BE2C (cell line): ENCODE measurements at regions not wholly inside any gene's neighbourhood (a gene's known extent, or its start where the extent isn't known, plus 50 kb on each side); places are given as distances from the start of the nearest gene placed in this dataset.

Experiments used
- DNase-seq: peaks from one replicate; pipeline ENCODE4 v3.0.0-alpha.2; 2020
- H3K27me3 ChIP-seq: fragments of 250-450 bp; sonication (Bioruptor Pico); 2 replicates; pipeline ENCODE4 v1.5.1; 2020; ENCODE audit warnings: mild to moderate bottlenecking
- H3K36me3 ChIP-seq: fragments of 250-450 bp; sonication (Bioruptor Pico); 2 replicates; pipeline ENCODE4 v1.5.1; 2020; ENCODE audit warnings: mild to moderate bottlenecking
- H3K4me1 ChIP-seq: fragments of 250-450 bp; sonication (Bioruptor Pico); 2 replicates; pipeline ENCODE4 v1.5.1; 2020
- H3K4me3 ChIP-seq: 2 replicates; pipeline ENCODE4 v1.5.1; 2011; ENCODE audit warnings: low read depth, low read length
- H3K9me3 ChIP-seq: fragments of 250-450 bp; sonication (Bioruptor Pico); 2 replicates; pipeline ENCODE4 v1.5.1; 2020
- TF ChIP-seq, protein P1 (sequence below): IDR thresholded peaks from 2 replicates; pipeline ENCODE4 v1.5.1; 2012; ENCODE audit warnings: mild to moderate bottlenecking, low read depth, low read length

- Histone ChIP-seq H3K4me1 (no peaks in the 10 kb centered on the region), H3K4me3 (peak overlapping the region; percentile 39), H3K27me3 (no peaks in the 10 kb centered on the region), H3K9me3 (no peaks in the 10 kb centered on the region), H3K36me3 (no peaks in the 10 kb centered on the region)
- peak; percentile 78 for DNase-seq
- TF ChIP-seq, protein P1, sequence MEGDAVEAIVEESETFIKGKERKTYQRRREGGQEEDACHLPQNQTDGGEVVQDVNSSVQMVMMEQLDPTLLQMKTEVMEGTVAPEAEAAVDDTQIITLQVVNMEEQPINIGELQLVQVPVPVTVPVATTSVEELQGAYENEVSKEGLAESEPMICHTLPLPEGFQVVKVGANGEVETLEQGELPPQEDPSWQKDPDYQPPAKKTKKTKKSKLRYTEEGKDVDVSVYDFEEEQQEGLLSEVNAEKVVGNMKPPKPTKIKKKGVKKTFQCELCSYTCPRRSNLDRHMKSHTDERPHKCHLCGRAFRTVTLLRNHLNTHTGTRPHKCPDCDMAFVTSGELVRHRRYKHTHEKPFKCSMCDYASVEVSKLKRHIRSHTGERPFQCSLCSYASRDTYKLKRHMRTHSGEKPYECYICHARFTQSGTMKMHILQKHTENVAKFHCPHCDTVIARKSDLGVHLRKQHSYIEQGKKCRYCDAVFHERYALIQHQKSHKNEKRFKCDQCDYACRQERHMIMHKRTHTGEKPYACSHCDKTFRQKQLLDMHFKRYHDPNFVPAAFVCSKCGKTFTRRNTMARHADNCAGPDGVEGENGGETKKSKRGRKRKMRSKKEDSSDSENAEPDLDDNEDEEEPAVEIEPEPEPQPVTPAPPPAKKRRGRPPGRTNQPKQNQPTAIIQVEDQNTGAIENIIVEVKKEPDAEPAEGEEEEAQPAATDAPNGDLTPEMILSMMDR = peak; percentile 72
Observed at GRCh38 chr12:125330645-125331341, 265.6 kb downstream of the AACS start.

- TF ChIP-seq, protein P1 = no peak
- no peaks in the 10 kb centered on the region for H3K9me3 ChIP-seq
Observed at GRCh38 chr12:125331342-125332052, 266.3 kb downstream of the AACS start.

GRCh38 chr12:125332900-125333299 is 267.7 kb downstream of the AACS start:
- no peaks in the 10 kb centered on the region for H3K4me1 ChIP-seq
- no peaks in the 10 kb centered on the region for H3K9me3 ChIP-seq
- no peak for DNase-seq
- H3K27me3 ChIP-seq = 0 out of 2 replicates have a peak, but pooled peaks cover 1% of the 10 kb centered on the region
- TF ChIP-seq, protein P1 = peak; percentile 15; the same call in 1 of the 2 replicates
- no peak overlapping the region for H3K4me3 ChIP-seq
- no peaks in the 10 kb centered on the region for H3K36me3 ChIP-seq

More at GRCh38 chr12:125331342-125332052, 266.3 kb downstream of the AACS start:
- no peak for DNase-seq
- no peaks in the 10 kb centered on the region for H3K36me3 ChIP-seq
- H3K4me1 ChIP-seq = no peaks in the 10 kb centered on the region
- H3K4me3 ChIP-seq = peak overlapping the region; percentile 39
- H3K27me3 ChIP-seq = no peaks in the 10 kb centered on the region

DNA sequence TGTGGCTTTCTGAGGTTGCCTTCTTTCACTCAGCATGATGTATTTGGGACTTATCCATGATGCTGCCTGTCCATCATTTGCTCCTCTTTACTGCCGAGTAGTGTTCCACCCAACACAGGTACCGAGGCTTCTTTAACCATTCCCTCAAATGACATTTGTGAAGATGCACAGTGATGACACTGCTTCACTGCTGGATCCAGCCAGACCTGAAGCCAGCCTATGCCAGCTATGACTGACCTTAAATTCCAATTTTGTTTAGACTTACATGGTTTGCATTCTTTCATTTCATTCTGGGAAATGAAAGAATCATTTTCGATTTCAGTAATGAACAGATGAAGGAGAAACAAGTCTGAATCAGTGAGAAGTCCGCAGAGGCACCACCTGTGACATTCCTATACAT is 271.0 kb downstream of the AACS start:
- TF ChIP-seq, protein P1 = no peak
- H3K9me3 ChIP-seq = no peaks in the 10 kb centered on the region
- H3K4me3 ChIP-seq = no peak overlapping the region
- no peaks in the 10 kb centered on the region for H3K4me1 ChIP-seq
- H3K36me3 ChIP-seq = no peaks in the 10 kb centered on the region
- H3K27me3 ChIP-seq = peaks cover 3% of the 10 kb centered on the region; the same call in 1 of the 2 replicates
- no peak for DNase-seq

DNA sequence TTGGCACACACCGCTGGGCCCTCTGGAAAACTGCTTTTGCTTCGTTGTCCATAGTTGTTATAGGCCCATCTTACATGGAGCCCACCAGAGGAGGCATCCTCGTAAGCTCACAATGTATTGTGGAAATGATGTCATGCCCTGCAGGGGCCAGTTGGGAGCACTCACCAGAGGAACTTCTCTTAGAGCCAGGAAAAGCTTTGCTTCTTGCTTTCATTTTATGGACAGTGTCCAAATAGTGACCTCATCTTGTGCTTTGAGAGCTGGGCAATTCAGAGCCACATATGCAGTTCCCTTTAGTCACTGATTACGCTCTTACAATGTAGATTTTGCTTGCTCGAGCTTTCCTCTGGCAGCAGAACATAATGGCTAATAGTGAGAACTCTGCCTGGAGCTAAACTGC is 275.6 kb downstream of the AACS start:
- Histone ChIP-seq H3K36me3 (no peaks in the 10 kb centered on the region), H3K9me3 (no peaks in the 10 kb centered on the region), H3K4me1 (no peaks in the 10 kb centered on the region), H3K4me3 (no peak overlapping the region), H3K27me3 (peaks cover 3% of the 10 kb centered on the region)
- no peak for DNase-seq
- TF ChIP-seq, protein P1 = no peak

DNA sequence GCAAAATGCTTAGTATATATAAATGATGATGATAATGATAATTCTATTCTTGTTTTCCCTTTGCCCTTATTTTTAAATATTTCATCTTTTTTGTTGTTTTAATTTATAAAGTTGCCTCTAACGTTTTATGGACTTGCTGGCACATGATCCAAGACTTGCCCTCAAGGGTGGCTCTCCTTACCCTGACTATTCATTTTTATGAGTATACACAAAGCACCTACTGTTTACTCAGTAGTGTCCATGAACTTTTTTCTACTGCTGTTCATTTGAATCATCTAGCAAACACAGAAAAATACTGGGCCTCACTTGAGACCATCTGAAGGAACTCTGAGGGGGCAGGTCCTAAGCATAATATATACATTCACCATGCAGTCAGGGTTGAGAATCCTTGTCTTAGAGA is 276.2 kb downstream of the AACS start:
- TF ChIP-seq, protein P1 = no peak
- Histone ChIP-seq H3K4me3 (no peak overlapping the region), H3K27me3 (peaks cover 3% of the 10 kb centered on the region), H3K4me1 (no peaks in the 10 kb centered on the region), H3K36me3 (no peaks in the 10 kb centered on the region), H3K9me3 (no peaks in the 10 kb centered on the region)
- DNase-seq = no peak
